ENCODE measurements at regions not wholly inside any gene's neighbourhood (a gene's known extent, or its start where the extent isn't known, plus 50 kb on each side); places are given as distances from the start of the nearest gene placed in this dataset.

- H2AFZ ChIP-seq (ENCODE audit: low read depth, low read length), result no peak overlapping the region
- H3K4me3 ChIP-seq (ENCODE audit: low read length), result no peak overlapping the region
- peaks cover 7% of the 10 kb centered on the region for H3K4me1 ChIP-seq (ENCODE audit: insufficient read depth, low read length)
These were observed 82.9 kb downstream of the ELOVL4 start for GRCh38 chr6:79864421-79864820.

DNA sequence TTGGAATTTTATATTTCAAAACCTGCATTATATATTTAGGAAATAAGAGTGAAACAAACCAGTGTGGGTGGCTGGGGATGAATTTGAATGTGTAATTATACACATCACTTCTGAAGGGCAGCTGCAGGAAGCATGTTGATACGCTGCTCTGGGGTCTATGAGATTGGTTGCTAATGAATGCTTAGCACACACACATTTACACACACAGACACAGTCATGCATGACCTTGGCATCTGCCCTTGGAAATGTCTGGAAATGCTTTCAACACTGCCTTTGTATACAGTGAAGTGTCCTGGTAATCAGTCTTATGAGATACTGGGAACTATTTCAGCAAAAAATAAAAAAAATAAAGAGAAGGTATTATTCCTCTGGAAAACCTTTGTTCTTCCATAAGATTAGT, 83.4 kb downstream of the ELOVL4 start:
- Histone ChIP-seq H3K36me3 (ENCODE audit: insufficient read depth, low read length) (no peaks in the 10 kb centered on the region), H3K9me3 (ENCODE audit: low read length) (no peaks in the 10 kb centered on the region), H2AFZ (ENCODE audit: low read depth, low read length) (no peak overlapping the region), H3K4me1 (ENCODE audit: insufficient read depth, low read length) (peaks cover 7% of the 10 kb centered on the region), H3K27me3 (ENCODE audit: insufficient read depth, low read length) (no peaks in the 10 kb centered on the region), H3K4me3 (ENCODE audit: low read length) (no peak overlapping the region)

More at GRCh38 chr6:79864421-79864820, 82.9 kb downstream of the ELOVL4 start:
- H3K36me3 ChIP-seq (ENCODE audit: insufficient read depth, low read length), result no peaks in the 10 kb centered on the region
- H3K27me3 ChIP-seq (ENCODE audit: insufficient read depth, low read length), result no peaks in the 10 kb centered on the region
- no peaks in the 10 kb centered on the region for H3K9me3 ChIP-seq (ENCODE audit: low read length)

- no peaks in the 10 kb centered on the region for H3K27me3 ChIP-seq (ENCODE audit: insufficient read depth, low read length)
- no peak overlapping the region for H3K4me3 ChIP-seq (ENCODE audit: low read length)
- H3K4me1 ChIP-seq (ENCODE audit: insufficient read depth, low read length), result peaks cover 7% of the 10 kb centered on the region
- no peaks in the 10 kb centered on the region for H3K9me3 ChIP-seq (ENCODE audit: low read length)
- H3K36me3 ChIP-seq (ENCODE audit: insufficient read depth, low read length), result no peaks in the 10 kb centered on the region
- H2AFZ ChIP-seq (ENCODE audit: low read depth, low read length), result no peak overlapping the region
These were observed 83.8 kb downstream of the ELOVL4 start for GRCh38 chr6:79863566-79863965.

DNA sequence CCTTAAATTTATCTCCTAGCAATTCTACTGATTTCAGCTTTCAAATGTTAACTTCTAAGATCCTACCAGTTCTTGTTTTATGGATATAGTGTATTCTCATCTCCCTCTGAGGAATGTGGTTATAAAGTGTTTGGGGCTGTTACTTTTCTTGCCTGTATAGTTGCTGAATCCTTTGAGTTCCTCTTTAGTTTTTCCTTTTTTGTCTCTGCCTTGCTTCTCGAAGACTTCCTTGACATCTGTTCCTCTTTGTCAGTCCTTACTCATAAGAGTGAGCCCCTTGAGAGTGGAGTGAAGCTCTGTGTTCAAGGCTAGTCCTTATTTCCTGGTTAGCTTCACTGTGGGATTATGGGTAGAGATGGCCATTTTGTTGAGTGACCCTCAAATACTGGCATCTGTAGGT, 84.6 kb downstream of the ELOVL4 start:
- H3K4me1 ChIP-seq (ENCODE audit: insufficient read depth, low read length), result peaks cover 4% of the 10 kb centered on the region
- no peak overlapping the region for H3K4me3 ChIP-seq (ENCODE audit: low read length)

DNA sequence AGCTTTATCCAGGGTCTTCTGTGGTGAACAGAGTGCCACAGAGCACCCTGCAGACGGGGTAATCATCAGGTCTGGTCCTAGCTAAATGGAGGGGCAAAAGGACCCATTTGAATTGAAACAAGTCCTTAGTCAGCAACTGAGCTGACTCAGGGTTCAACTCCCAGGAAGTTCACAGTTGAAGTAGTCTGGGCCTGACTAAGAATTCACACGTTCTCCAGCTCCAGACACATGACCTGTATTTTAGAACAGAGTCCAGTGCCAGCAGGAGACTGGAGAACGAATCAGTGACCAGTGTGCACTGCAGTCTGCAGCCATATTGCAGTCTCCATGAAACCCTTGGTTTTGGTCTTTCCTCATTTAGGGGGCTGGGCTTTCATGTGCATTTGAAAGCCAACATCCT, 85.2 kb downstream of the ELOVL4 start:
- Histone ChIP-seq H3K9me3 (ENCODE audit: low read length) (no peaks in the 10 kb centered on the region), H3K4me1 (ENCODE audit: insufficient read depth, low read length) (peaks cover 4% of the 10 kb centered on the region), H3K4me3 (ENCODE audit: low read length) (no peak overlapping the region), H2AFZ (ENCODE audit: low read depth, low read length) (no peak overlapping the region), H3K36me3 (ENCODE audit: insufficient read depth, low read length) (no peaks in the 10 kb centered on the region), H3K27me3 (ENCODE audit: insufficient read depth, low read length) (no peaks in the 10 kb centered on the region)

More for the DNA sequence above, 84.6 kb downstream of the ELOVL4 start:
- Histone ChIP-seq H3K9me3 (ENCODE audit: low read length) (no peaks in the 10 kb centered on the region), H3K36me3 (ENCODE audit: insufficient read depth, low read length) (no peaks in the 10 kb centered on the region), H2AFZ (ENCODE audit: low read depth, low read length) (no peak overlapping the region), H3K27me3 (ENCODE audit: insufficient read depth, low read length) (no peaks in the 10 kb centered on the region)

GRCh38 chr6:79861023-79861422, 86.3 kb downstream of the ELOVL4 start:
- H3K4me3 ChIP-seq (ENCODE audit: low read length), result no peak overlapping the region
- H2AFZ ChIP-seq (ENCODE audit: low read depth, low read length), result no peak overlapping the region
- H3K4me1 ChIP-seq (ENCODE audit: insufficient read depth, low read length), result peaks cover 4% of the 10 kb centered on the region
- H3K27me3 ChIP-seq (ENCODE audit: insufficient read depth, low read length), result no peaks in the 10 kb centered on the region
- no peaks in the 10 kb centered on the region for H3K36me3 ChIP-seq (ENCODE audit: insufficient read depth, low read length)
- H3K9me3 ChIP-seq (ENCODE audit: low read length), result no peaks in the 10 kb centered on the region

- Histone ChIP-seq H2AFZ (ENCODE audit: low read depth, low read length) (no peak overlapping the region), H3K36me3 (ENCODE audit: insufficient read depth, low read length) (no peaks in the 10 kb centered on the region), H3K27me3 (ENCODE audit: insufficient read depth, low read length) (no peaks in the 10 kb centered on the region), H3K9me3 (ENCODE audit: low read length) (no peaks in the 10 kb centered on the region), H3K4me1 (ENCODE audit: insufficient read depth, low read length) (no peaks in the 10 kb centered on the region), H3K4me3 (ENCODE audit: low read length) (no peak overlapping the region)
These were observed 99.9 kb downstream of the ELOVL4 start for GRCh38 chr6:79847426-79847825.

- no peaks in the 10 kb centered on the region for H3K4me1 ChIP-seq (ENCODE audit: insufficient read depth, low read length)
- H3K27me3 ChIP-seq (ENCODE audit: insufficient read depth, low read length), result no peaks in the 10 kb centered on the region
- no peak overlapping the region for H2AFZ ChIP-seq (ENCODE audit: low read depth, low read length)
- no peaks in the 10 kb centered on the region for H3K36me3 ChIP-seq (ENCODE audit: insufficient read depth, low read length)
- H3K4me3 ChIP-seq (ENCODE audit: low read length), result no peak overlapping the region
- H3K9me3 ChIP-seq (ENCODE audit: low read length), result no peaks in the 10 kb centered on the region
These were observed 104.8 kb downstream of the ELOVL4 start for GRCh38 chr6:79842376-79843040.

GRCh38 chr6:79841577-79842375, 105.6 kb downstream of the ELOVL4 start:
- Histone ChIP-seq H3K27me3 (ENCODE audit: insufficient read depth, low read length) (no peaks in the 10 kb centered on the region), H2AFZ (ENCODE audit: low read depth, low read length) (no peak overlapping the region), H3K4me3 (ENCODE audit: low read length) (no peak overlapping the region), H3K4me1 (ENCODE audit: insufficient read depth, low read length) (no peaks in the 10 kb centered on the region), H3K9me3 (ENCODE audit: low read length) (no peaks in the 10 kb centered on the region), H3K36me3 (ENCODE audit: insufficient read depth, low read length) (no peaks in the 10 kb centered on the region)

DNA sequence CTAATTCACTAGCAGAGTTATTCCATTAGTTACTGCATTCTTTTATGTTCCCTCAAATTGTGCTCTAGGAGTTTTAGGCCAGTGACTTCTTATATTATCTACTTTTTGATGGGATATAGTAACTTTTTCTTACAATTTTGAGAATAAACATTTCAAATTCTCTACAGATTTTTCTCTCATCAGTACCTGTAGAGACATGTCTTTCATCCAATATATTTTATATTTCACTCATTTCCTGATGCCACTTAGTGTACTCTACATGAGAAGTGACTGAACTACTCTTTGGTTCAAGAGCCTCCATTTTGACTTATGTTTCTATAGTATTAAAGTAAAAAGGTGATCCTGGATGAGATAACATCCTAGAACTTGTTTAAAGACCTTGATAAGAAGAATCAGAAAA, 108.5 kb downstream of the ELOVL4 start:
- H2AFZ ChIP-seq (ENCODE audit: low read depth, low read length), result no peak overlapping the region
- H3K4me1 ChIP-seq (ENCODE audit: insufficient read depth, low read length), result no peaks in the 10 kb centered on the region
- no peaks in the 10 kb centered on the region for H3K9me3 ChIP-seq (ENCODE audit: low read length)
- H3K27me3 ChIP-seq (ENCODE audit: insufficient read depth, low read length), result no peaks in the 10 kb centered on the region
- H3K36me3 ChIP-seq (ENCODE audit: insufficient read depth, low read length), result no peaks in the 10 kb centered on the region
- no peak overlapping the region for H3K4me3 ChIP-seq (ENCODE audit: low read length)

DNA sequence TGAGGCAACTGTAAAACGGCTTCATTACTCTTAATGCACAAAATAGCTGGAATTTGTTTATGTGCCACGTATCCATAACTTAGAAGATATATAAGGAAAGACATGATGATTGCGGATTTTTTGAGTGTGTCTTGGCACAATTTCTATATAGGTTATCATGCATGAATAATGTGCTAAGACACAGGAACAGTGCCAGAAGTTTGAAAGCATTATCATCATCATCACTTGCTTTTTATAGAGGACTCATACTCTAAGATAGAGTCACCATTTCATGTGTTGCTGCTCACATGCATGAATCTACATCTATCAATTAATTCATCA, 113.4 kb downstream of the ELOVL4 start:
- no peak overlapping the region for H3K4me3 ChIP-seq (ENCODE audit: low read length)
- H3K36me3 ChIP-seq (ENCODE audit: insufficient read depth, low read length), result no peaks in the 10 kb centered on the region
- no peaks in the 10 kb centered on the region for H3K4me1 ChIP-seq (ENCODE audit: insufficient read depth, low read length)
- no peak overlapping the region for H2AFZ ChIP-seq (ENCODE audit: low read depth, low read length)
- H3K27me3 ChIP-seq (ENCODE audit: insufficient read depth, low read length), result no peaks in the 10 kb centered on the region
- H3K9me3 ChIP-seq (ENCODE audit: low read length), result no peaks in the 10 kb centered on the region

DNA sequence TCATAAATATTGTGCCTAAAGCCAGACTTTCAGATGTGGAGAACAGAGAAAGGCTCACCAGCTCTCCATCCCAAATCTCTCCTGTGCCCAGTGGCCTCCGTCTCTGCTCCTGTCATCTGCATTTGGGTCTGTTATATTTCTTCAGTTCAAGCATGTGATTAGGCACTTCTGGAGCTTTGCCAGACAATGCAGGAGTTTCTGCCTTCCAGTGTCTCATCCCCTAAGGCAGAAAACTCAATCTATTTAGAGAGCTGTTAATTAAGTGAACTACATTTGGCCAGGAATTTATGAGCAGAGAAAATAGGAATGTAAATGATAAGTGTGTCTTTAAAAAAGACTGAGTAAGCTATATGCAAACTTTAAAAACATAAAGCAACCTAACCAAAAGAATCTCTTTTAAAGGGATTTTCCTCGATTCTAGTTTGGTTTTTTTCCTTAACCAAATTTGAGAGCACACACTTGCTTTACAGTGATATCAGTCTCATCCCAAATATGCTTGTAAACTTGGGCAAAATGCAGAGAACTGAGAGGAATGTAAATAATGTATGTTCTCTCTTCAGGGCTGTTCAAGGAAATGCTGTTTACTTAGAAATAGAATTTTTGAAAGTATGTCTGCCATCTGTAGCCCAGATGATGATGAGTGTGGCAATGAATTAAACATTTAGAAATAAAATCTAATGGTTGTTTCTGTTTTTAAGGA, 113.9 kb downstream of the ELOVL4 start:
- no peak overlapping the region for H3K4me3 ChIP-seq (ENCODE audit: low read length)
- H3K36me3 ChIP-seq (ENCODE audit: insufficient read depth, low read length), result no peaks in the 10 kb centered on the region
- no peaks in the 10 kb centered on the region for H3K4me1 ChIP-seq (ENCODE audit: insufficient read depth, low read length)
- H3K9me3 ChIP-seq (ENCODE audit: low read length), result no peaks in the 10 kb centered on the region
- no peak overlapping the region for H2AFZ ChIP-seq (ENCODE audit: low read depth, low read length)
- H3K27me3 ChIP-seq (ENCODE audit: insufficient read depth, low read length), result no peaks in the 10 kb centered on the region

DNA sequence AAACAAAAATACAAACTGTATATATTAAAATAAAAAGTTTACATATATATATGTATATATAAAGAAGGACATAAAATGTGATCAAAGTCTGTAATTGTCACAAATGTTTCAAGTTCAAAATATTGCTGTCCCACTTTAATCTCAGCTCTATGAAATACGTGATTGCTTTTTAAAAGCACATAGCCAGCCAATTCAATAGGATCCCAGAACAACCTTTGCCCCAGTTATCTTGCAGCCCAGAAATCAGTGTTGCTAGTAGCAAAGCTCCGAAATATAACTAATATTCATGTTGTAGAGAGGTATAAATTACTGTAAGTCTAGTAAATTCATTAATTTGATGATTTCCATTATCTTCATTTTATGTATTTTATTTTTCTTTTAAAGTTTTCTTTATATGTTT, 114.6 kb downstream of the ELOVL4 start:
- H3K4me3 ChIP-seq (ENCODE audit: low read length), result no peak overlapping the region
- no peak overlapping the region for H2AFZ ChIP-seq (ENCODE audit: low read depth, low read length)
- H3K36me3 ChIP-seq (ENCODE audit: insufficient read depth, low read length), result no peaks in the 10 kb centered on the region
- no peaks in the 10 kb centered on the region for H3K4me1 ChIP-seq (ENCODE audit: insufficient read depth, low read length)
- no peaks in the 10 kb centered on the region for H3K9me3 ChIP-seq (ENCODE audit: low read length)
- no peaks in the 10 kb centered on the region for H3K27me3 ChIP-seq (ENCODE audit: insufficient read depth, low read length)

All from neuron (in vitro differentiated cells).